HCT116 (cell line): ENCODE measurements at regions not wholly inside any gene's neighbourhood (a gene's known extent, or its start where the extent isn't known, plus 50 kb on each side); places are given as distances from the start of the nearest gene placed in this dataset.

Experiments used
- ATAC-seq: fragments of 200-7000 bp; cut with Tn5 transposase; 2 replicates; pipeline ENCODE4 v1.9.1; 2020; ENCODE audit warnings: mild to moderate bottlenecking, moderate library complexity
- BruUV-seq: library from RNA; stranded (reverse); fragments of 400-500 nt; replicated peaks from 2 replicates; lab custom pipeline; 2021; lab: Mats Ljungman, UMichigan
- CTCF ChIA-PET: fragments of 300-600 bp; sonication (Branson Sonifier 250); formaldehyde crosslinking; loops from one replicate; lab custom pipeline; 2021; ENCODE audit warnings: antibody characterized with exemption; lab: Charles Lee
- POLR2A ChIA-PET: fragments of 300-600, 350-600 bp; sonication (Branson Sonifier 250); formaldehyde crosslinking; loops from one replicate; lab custom pipeline; 2021; ENCODE audit warnings: antibody characterized with exemption; lab: Charles Lee
- RAD21 ChIA-PET, 2 experiments: fragments of 300-600 bp; sonication (Branson Sonifier 250); formaldehyde crosslinking; loops; one replicate each; lab custom pipeline; 2023; ENCODE audit warnings: low total read pairs in 2 of 2; ENCODE audit not compliant: uncharacterized antibody in 2 of 2, unreplicated experiment in 2 of 2, low non-redundant PET in 1 of 2; lab: Charles Lee
- DNase-seq: peaks from one replicate; pipeline ENCODE4 v3.0.0-alpha.2; 2010; ENCODE audit warnings: low read depth, low spot score
- H2AFZ ChIP-seq: fragments of 200-600 bp; shearing (Covaris generic), sonication (generic); 2 replicates; pipeline ENCODE4 v1.6.1; 2017; ENCODE audit warnings: low read depth, mixed run types, mixed read lengths, antibody characterized with exemption, low read length; ENCODE audit not compliant: poor library complexity, severe bottlenecking
- H3K27ac ChIP-seq: 2 replicates; pipeline ENCODE4 v1.5.1; 2012; ENCODE audit warnings: low read depth, low read length
- H3K27me3 ChIP-seq: fragments of 200-600 bp; sonication (generic); 2 replicates; pipeline ENCODE4 v1.6.1; 2016; ENCODE audit warnings: mixed run types, low read length, mixed read lengths; ENCODE audit not compliant: insufficient read depth
- H3K36me3 ChIP-seq, 2 experiments: fragments of 200-500 bp in 1 of 2; fragments of 200-600 bp in 1 of 2; sonication (Bioruptor generic) in 1 of 2; sonication (generic) in 1 of 2; 2 replicates each; pipeline versions ENCODE4 v1.5.1 to v1.6.1; 2014 to 2016; ENCODE audit warnings: low read length in 2 of 2, inconsistent platforms in 1 of 2, mixed read lengths in 1 of 2, mixed run types in 1 of 2; ENCODE audit not compliant: insufficient read depth in 2 of 2, control insufficient read depth in 1 of 2
- H3K4me1 ChIP-seq, 2 experiments: fragments of 200-600 bp in 1 of 2; sonication (generic) in 1 of 2; 2 replicates each; pipeline versions ENCODE4 v1.5.1 to v1.6.1; 2012 to 2017; ENCODE audit warnings: low read length in 2 of 2, inconsistent platforms in 1 of 2, mild to moderate bottlenecking in 1 of 2, mixed read lengths in 1 of 2, mixed run types in 1 of 2, moderate library complexity in 1 of 2; ENCODE audit not compliant: insufficient read depth in 2 of 2, control insufficient read depth in 1 of 2
- H3K4me2 ChIP-seq: fragments of 200-600 bp; sonication (generic); 2 replicates; pipeline ENCODE4 v1.6.1; 2017; ENCODE audit warnings: mixed run types, low read length, mixed read lengths
- H3K4me3 ChIP-seq, 2 experiments: fragments of 200-600 bp in 1 of 2; sonication (generic) in 1 of 2; replicated peaks in 1 of 2; 2 replicates each; pipeline ENCODE4 v1.5.1; 2011 to 2016; ENCODE audit warnings: low read length in 2 of 2, control low read depth in 1 of 2, low read depth in 1 of 2, mild to moderate bottlenecking in 1 of 2, mixed read lengths in 1 of 2, mixed run types in 1 of 2
- H3K79me2 ChIP-seq: fragments of 200-600 bp; sonication (generic); 2 replicates; pipeline ENCODE4 v1.6.1; 2017; ENCODE audit warnings: mild to moderate bottlenecking, mixed run types, low read length, moderate library complexity, mixed read lengths; ENCODE audit not compliant: insufficient read depth
- H3K9ac ChIP-seq: fragments of 200-600 bp; sonication (generic); 2 replicates; pipeline ENCODE4 v1.6.1; 2016; ENCODE audit warnings: low read length, mixed read lengths
- H3K9me2 ChIP-seq: fragments of 200-600 bp; sonication (generic), shearing (Covaris generic); 2 replicates; pipeline ENCODE4 v1.6.1; 2017; ENCODE audit warnings: mixed run types, mild to moderate bottlenecking, moderate library complexity; ENCODE audit not compliant: insufficient read depth
- H3K9me3 ChIP-seq, 2 experiments: fragments of 200-500 bp in 1 of 2; fragments of 200-600 bp in 1 of 2; sonication (Bioruptor generic) in 1 of 2; sonication (generic) in 1 of 2; 2 replicates each; pipeline ENCODE4 v1.6.1; 2014 to 2017; ENCODE audit warnings: low read length in 2 of 2, mixed read lengths in 2 of 2, inconsistent platforms in 1 of 2, low read depth in 1 of 2, mild to moderate bottlenecking in 1 of 2, mixed run types in 1 of 2, moderate library complexity in 1 of 2; ENCODE audit not compliant: control insufficient read depth in 1 of 2, insufficient read depth in 1 of 2
- H4K20me1 ChIP-seq: fragments of 200-600 bp; sonication (generic), shearing (Covaris generic); 2 replicates; pipeline ENCODE4 v1.6.1; 2017; ENCODE audit warnings: mixed run types, mild to moderate bottlenecking, moderate library complexity; ENCODE audit not compliant: insufficient read depth
- CBX3 ChIP-seq: IDR thresholded peaks from 2 replicates; pipeline ENCODE4 v1.6.1; 2012; ENCODE audit warnings: low read depth
- CEBPB ChIP-seq: IDR thresholded peaks from 2 replicates; pipeline ENCODE4 v1.6.1; 2012; ENCODE audit warnings: low read depth
- EZH2 ChIP-seq: fragments of 200-600 bp; sonication (generic); IDR thresholded peaks from 2 replicates; pipeline ENCODE4 v1.6.1; 2017; ENCODE audit warnings: antibody characterized with exemption, mixed run types
- POLR2A ChIP-seq: IDR thresholded peaks from 2 replicates; pipeline ENCODE4 v1.7.0; 2011; ENCODE audit warnings: borderline replicate concordance; ENCODE audit not compliant: insufficient read depth, insufficient read length; ENCODE audit errors: extremely low read depth
- POLR2AphosphoS5 ChIP-seq: IDR thresholded peaks from 2 replicates; pipeline ENCODE4 v1.6.1; 2011; ENCODE audit warnings: mild to moderate bottlenecking, low read depth, low read length, moderate library complexity
- RAD21 ChIP-seq: IDR thresholded peaks from 2 replicates; pipeline ENCODE4 v1.6.1; 2012; ENCODE audit warnings: low read depth, mild to moderate bottlenecking
- SIN3A ChIP-seq: IDR thresholded peaks from 2 replicates; pipeline ENCODE4 v1.6.1; 2012; ENCODE audit warnings: low read depth
- SRF ChIP-seq: IDR thresholded peaks from 2 replicates; pipeline ENCODE4 v1.6.1; 2012; ENCODE audit warnings: low read depth
- TCF7L2 ChIP-seq: IDR thresholded peaks from 2 replicates; pipeline ENCODE4 v1.7.0; 2011; ENCODE audit warnings: borderline replicate concordance, inconsistent platforms; ENCODE audit not compliant: insufficient read depth, insufficient read length; ENCODE audit errors: extremely low read depth
- intact Hi-C: fragments of 100-400 bp; cut with micrococcal nuclease; formaldehyde crosslinking; loops from 2 replicates; pipeline ENCODE4 v1.10.0; 2022
- TF ChIP-seq, protein P1 (sequence below): IDR thresholded peaks from 2 replicates; pipeline ENCODE4 v1.6.1; 2011; ENCODE audit warnings: mild to moderate bottlenecking, low read length, moderate library complexity; ENCODE audit not compliant: insufficient replicate concordance; ENCODE audit errors: extremely low read depth
- TF ChIP-seq, protein P2 (sequence below), 3 experiments: fragments of 200-600 bp in 1 of 3; sonication (generic) in 1 of 3; IDR thresholded peaks in 2 of 3; conservative IDR thresholded peaks in 1 of 3; 2 replicates each; pipeline ENCODE4 v1.5.1; 2012 to 2017; ENCODE audit warnings: low read depth in 2 of 3, low read length in 2 of 3, antibody characterized with exemption in 1 of 3, borderline replicate concordance in 1 of 3, control low read depth in 1 of 3, mild to moderate bottlenecking in 1 of 3, mixed read lengths in 1 of 3, mixed run types in 1 of 3, moderate library complexity in 1 of 3; ENCODE audit not compliant: insufficient read depth in 1 of 3
- TF ChIP-seq, protein P3 (sequence below): IDR thresholded peaks from 2 replicates; pipeline ENCODE4 v1.6.1; 2012; ENCODE audit warnings: low read depth
- TF ChIP-seq, protein P4 (sequence below): IDR thresholded peaks from 2 replicates; pipeline ENCODE4 v1.6.1; 2012

DNA sequence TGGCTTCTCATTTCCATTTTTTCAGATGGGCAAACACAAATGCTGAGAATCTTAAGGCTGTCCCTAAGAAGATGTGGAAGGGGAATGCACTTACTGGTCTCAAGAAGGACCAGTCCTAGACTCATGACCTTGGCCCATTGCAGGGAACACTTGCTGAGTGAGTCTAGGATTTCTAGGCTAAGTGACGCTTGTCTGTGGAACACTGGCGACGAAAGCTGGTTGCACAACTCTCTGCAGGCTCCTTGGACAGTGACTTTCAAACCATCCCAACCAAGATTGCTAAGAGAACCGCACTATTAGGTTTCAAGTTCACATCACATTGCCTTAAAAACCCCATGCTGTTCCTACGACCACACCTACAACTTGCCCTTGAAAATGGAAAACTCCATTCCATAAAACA lies 174.1 kb downstream of the AXIN2 start:
- Histone ChIP-seq H4K20me1 (no peaks in the 10 kb centered on the region), H3K4me3 (no peak overlapping the region), H2AFZ (no peak overlapping the region), H3K9ac (no peak overlapping the region), H3K79me2 (no peaks in the 10 kb centered on the region), H3K36me3 (no peaks in the 10 kb centered on the region), H3K4me2 (no peak overlapping the region), H3K27ac (no peak overlapping the region), H3K9me3 (no peaks in the 10 kb centered on the region), H3K4me1 (peaks cover 7 to 16% of the 10 kb centered on the region in 2 experiments), H3K27me3 (no peaks in the 10 kb centered on the region), H3K9me2 (0 out of 2 replicates have a peak, but pooled peaks cover 4% of the 10 kb centered on the region)
- intact Hi-C loops = no loop called here
- DNase-seq = no peak
- ChIA-PET CTCF (no interaction called here), RAD21 (no interaction called here), POLR2A (no interaction called here)
- no peak for TF ChIP-seq RAD21
- TF ChIP-seq, protein P1, sequence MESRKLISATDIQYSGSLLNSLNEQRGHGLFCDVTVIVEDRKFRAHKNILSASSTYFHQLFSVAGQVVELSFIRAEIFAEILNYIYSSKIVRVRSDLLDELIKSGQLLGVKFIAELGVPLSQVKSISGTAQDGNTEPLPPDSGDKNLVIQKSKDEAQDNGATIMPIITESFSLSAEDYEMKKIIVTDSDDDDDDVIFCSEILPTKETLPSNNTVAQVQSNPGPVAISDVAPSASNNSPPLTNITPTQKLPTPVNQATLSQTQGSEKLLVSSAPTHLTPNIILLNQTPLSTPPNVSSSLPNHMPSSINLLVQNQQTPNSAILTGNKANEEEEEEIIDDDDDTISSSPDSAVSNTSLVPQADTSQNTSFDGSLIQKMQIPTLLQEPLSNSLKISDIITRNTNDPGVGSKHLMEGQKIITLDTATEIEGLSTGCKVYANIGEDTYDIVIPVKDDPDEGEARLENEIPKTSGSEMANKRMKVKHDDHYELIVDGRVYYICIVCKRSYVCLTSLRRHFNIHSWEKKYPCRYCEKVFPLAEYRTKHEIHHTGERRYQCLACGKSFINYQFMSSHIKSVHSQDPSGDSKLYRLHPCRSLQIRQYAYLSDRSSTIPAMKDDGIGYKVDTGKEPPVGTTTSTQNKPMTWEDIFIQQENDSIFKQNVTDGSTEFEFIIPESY = no peak
- TF ChIP-seq, protein P2, sequence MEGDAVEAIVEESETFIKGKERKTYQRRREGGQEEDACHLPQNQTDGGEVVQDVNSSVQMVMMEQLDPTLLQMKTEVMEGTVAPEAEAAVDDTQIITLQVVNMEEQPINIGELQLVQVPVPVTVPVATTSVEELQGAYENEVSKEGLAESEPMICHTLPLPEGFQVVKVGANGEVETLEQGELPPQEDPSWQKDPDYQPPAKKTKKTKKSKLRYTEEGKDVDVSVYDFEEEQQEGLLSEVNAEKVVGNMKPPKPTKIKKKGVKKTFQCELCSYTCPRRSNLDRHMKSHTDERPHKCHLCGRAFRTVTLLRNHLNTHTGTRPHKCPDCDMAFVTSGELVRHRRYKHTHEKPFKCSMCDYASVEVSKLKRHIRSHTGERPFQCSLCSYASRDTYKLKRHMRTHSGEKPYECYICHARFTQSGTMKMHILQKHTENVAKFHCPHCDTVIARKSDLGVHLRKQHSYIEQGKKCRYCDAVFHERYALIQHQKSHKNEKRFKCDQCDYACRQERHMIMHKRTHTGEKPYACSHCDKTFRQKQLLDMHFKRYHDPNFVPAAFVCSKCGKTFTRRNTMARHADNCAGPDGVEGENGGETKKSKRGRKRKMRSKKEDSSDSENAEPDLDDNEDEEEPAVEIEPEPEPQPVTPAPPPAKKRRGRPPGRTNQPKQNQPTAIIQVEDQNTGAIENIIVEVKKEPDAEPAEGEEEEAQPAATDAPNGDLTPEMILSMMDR (IDR thresholded peaks at IDR 0.05 in 2 of 3, conservative IDR thresholded peaks at IDR 0.05 in 1 of 3; ENCODE audit: borderline replicate concordance in 1 of 3, insufficient read depth in 1 of 3, low read depth in 2 of 3, low read length in 2 of 3) = no peak
- TF ChIP-seq SRF = no peak
- TF ChIP-seq, protein P3, sequence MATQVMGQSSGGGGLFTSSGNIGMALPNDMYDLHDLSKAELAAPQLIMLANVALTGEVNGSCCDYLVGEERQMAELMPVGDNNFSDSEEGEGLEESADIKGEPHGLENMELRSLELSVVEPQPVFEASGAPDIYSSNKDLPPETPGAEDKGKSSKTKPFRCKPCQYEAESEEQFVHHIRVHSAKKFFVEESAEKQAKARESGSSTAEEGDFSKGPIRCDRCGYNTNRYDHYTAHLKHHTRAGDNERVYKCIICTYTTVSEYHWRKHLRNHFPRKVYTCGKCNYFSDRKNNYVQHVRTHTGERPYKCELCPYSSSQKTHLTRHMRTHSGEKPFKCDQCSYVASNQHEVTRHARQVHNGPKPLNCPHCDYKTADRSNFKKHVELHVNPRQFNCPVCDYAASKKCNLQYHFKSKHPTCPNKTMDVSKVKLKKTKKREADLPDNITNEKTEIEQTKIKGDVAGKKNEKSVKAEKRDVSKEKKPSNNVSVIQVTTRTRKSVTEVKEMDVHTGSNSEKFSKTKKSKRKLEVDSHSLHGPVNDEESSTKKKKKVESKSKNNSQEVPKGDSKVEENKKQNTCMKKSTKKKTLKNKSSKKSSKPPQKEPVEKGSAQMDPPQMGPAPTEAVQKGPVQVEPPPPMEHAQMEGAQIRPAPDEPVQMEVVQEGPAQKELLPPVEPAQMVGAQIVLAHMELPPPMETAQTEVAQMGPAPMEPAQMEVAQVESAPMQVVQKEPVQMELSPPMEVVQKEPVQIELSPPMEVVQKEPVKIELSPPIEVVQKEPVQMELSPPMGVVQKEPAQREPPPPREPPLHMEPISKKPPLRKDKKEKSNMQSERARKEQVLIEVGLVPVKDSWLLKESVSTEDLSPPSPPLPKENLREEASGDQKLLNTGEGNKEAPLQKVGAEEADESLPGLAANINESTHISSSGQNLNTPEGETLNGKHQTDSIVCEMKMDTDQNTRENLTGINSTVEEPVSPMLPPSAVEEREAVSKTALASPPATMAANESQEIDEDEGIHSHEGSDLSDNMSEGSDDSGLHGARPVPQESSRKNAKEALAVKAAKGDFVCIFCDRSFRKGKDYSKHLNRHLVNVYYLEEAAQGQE = no peak
- no peak for TF ChIP-seq POLR2AphosphoS5
- TF ChIP-seq CBX3 = no peak
- TF ChIP-seq POLR2A = no peak
- no peak for TF ChIP-seq EZH2
- no peak for TF ChIP-seq TCF7L2
- TF ChIP-seq SIN3A = no peak
- TF ChIP-seq CEBPB = no peak
- TF ChIP-seq, protein P4, sequence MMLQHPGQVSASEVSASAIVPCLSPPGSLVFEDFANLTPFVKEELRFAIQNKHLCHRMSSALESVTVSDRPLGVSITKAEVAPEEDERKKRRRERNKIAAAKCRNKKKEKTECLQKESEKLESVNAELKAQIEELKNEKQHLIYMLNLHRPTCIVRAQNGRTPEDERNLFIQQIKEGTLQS = no peak
- no TSS peak for BruUV-seq
- ATAC-seq = no peak
